ENCODE measurements at regions not wholly inside any gene's neighbourhood (a gene's known extent, or its start where the extent isn't known, plus 50 kb on each side); places are given as distances from the start of the nearest gene placed in this dataset.

DNA sequence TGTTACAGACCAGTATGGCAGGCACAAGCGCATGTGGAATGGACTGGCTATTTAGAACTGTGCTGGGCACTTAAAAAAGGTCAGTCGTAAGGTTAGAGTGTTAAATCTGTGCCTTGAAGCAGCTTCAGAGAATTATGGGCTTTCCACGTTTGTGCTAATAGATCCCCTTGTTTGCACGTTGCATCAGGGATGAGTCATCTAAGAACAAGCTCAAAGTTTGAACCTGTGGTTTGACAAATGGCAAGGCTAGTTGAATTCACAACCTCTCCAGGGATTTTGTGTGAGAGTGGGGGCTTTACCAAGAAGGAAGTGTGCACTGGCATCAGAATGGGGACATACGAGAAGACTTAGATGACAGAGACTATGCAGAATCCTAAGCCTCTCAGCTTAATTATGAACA lies 249.6 kb downstream of the IRX1 start:
- TF ChIP-seq EZH2 (IDR thresholded peaks at IDR 0.05; ENCODE audit: borderline replicate concordance, insufficient read depth, low read depth, low read length, poor library complexity, severe bottlenecking): no peak
- TF ChIP-seq, protein P1, sequence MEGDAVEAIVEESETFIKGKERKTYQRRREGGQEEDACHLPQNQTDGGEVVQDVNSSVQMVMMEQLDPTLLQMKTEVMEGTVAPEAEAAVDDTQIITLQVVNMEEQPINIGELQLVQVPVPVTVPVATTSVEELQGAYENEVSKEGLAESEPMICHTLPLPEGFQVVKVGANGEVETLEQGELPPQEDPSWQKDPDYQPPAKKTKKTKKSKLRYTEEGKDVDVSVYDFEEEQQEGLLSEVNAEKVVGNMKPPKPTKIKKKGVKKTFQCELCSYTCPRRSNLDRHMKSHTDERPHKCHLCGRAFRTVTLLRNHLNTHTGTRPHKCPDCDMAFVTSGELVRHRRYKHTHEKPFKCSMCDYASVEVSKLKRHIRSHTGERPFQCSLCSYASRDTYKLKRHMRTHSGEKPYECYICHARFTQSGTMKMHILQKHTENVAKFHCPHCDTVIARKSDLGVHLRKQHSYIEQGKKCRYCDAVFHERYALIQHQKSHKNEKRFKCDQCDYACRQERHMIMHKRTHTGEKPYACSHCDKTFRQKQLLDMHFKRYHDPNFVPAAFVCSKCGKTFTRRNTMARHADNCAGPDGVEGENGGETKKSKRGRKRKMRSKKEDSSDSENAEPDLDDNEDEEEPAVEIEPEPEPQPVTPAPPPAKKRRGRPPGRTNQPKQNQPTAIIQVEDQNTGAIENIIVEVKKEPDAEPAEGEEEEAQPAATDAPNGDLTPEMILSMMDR (IDR thresholded peaks at IDR 0.05): no peak
